ENCODE measurements at regions not wholly inside any gene's neighbourhood (a gene's known extent, or its start where the extent isn't known, plus 50 kb on each side); places are given as distances from the start of the nearest gene placed in this dataset.

DNA sequence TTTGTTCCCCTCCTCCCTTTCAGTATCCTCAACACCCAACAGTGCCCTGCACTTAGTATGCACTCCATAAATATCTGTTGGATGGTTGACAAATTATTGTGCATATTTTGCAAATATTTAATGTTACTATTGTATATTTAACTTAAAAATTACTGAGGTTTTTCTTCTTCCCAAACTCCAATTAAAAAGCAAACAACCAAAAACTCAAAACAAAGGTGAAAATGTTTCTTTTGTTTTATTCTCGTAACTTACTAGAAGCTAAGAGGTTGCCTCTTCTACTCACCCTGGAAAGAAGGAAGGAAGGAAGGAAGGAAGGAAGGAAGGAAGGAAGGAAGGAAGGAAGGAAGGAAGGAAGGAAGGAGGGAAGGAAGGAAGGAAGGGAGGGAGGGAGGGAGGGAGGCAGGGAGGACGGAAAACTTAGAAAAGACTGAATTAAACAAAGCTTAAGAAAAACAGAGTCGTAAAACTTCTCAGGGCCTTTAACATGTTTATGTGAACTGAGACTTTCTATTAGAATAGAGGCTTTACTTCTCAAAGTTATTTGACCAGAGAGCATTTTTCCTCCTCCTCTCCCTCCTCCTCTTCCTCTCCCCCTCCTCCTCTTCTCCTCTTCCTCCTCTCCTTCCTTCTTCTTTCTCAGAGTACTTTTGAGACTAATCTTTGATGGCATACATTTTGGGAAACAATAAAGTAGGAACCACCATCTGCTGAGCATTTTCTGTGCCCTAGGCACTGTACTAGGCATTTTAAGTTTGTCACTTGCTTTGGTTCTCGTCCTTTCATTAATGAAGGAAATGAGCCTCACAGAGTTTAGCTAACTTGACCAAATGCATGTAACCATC is 396.6 kb upstream of the WWC1 start:
- no peaks in the 10 kb centered on the region for H3K36me3 Mint-ChIP-seq (ENCODE audit: low read depth)

DNA sequence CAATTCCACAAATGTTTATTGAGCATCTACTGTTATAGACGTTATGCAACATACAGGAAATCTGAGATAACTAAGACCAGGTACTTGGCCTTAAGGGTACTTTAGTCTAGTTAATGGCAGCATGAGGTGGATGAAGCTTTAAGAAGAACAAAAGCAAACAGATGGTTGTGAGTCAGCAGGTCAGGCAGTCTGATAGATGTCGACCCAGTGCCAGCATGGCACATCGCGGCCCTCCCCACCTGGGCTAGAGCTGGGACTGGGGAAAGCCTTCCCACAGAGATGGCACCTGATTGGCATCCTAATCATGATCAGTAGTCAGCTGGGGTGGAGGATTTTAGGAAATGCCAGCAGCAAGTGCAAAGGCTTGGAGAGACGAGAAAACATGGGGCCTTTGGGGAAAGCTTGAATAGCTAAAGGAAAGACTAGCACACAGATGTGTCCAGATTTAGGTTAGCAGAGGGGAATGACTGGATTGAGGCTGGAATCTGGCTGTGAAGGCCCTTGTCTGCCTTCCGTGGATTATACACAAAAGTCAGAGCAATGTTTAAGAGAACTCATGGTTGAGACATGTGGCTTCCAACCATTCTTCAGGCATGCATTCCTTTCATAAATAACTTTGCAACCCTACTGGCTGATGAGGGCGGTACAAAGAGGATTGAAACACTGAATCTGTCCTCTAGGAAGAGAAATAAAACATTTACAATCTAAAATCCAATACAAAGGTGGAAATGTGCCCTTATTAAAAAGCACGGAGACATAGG is 395.4 kb upstream of the WWC1 start:
- DNase-seq (ENCODE audit: low spot score) = no peak
- no peaks in the 10 kb centered on the region for H3K9me3 Mint-ChIP-seq
- H3K4me1 Mint-ChIP-seq (ENCODE audit: low read depth) = no peaks in the 10 kb centered on the region
- no peaks in the 10 kb centered on the region for H3K36me3 Mint-ChIP-seq (ENCODE audit: low read depth)
- no peak overlapping the region for H3K27ac Mint-ChIP-seq
- H3K4me3 Mint-ChIP-seq = no peak overlapping the region
- no peaks in the 10 kb centered on the region for H3K27me3 Mint-ChIP-seq (ENCODE audit: low read depth)

More for the DNA sequence above, 396.6 kb upstream of the WWC1 start:
- no peaks in the 10 kb centered on the region for H3K9me3 Mint-ChIP-seq
- H3K4me3 Mint-ChIP-seq = no peak overlapping the region
- H3K27me3 Mint-ChIP-seq (ENCODE audit: low read depth) = no peaks in the 10 kb centered on the region
- no peak for DNase-seq (ENCODE audit: low spot score)
- H3K27ac Mint-ChIP-seq = no peak overlapping the region
- H3K4me1 Mint-ChIP-seq (ENCODE audit: low read depth) = no peaks in the 10 kb centered on the region

DNA sequence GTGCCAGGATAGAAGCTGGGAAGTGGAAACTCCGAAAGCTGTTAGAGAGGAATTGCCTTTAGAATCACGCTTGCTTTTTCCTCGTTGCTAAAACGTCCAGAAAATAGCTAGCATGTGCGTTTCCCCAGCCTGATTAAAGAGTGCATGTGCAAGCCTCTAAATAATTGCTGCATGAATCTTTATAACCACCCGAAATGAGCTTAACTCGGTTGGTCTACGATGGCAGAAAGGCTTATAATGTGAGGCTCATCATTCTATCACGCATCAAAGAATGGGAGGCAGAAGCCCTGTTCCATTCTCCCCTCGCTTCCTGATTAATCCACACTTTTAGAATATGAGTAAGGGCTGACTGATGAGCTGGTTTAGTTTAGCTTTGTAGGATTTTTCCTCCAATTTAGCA is 394.6 kb upstream of the WWC1 start:
- H3K4me3 Mint-ChIP-seq = no peak overlapping the region
- no peaks in the 10 kb centered on the region for H3K9me3 Mint-ChIP-seq
- H3K4me1 Mint-ChIP-seq (ENCODE audit: low read depth) = no peaks in the 10 kb centered on the region

DNA sequence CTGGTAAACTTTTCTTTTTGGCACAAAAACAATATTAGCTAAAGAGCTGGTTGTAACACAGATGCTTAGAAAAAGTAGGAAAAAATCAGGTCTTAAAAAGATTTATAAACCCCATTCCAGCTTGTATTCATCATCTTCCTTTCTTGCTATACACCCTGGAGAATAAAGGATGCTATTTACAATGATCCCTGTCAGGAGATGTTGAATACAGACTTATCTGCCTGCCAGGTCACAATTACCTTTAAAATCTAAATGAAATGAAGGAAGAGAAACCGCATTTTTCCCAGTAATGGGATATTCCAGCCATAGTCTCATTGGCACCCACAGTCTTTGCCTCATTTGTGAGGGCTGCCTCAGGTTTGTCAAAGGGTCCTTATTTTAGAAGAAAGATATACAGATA is 394.1 kb upstream of the WWC1 start:
- Mint-ChIP-seq H3K9me3 (no peaks in the 10 kb centered on the region), H3K36me3 (ENCODE audit: low read depth) (no peaks in the 10 kb centered on the region), H3K27ac (no peak overlapping the region), H3K4me3 (no peak overlapping the region), H3K27me3 (ENCODE audit: low read depth) (no peaks in the 10 kb centered on the region), H3K4me1 (ENCODE audit: low read depth) (no peaks in the 10 kb centered on the region)
- no peak for DNase-seq (ENCODE audit: low spot score)

More for the DNA sequence above, 394.6 kb upstream of the WWC1 start:
- Mint-ChIP-seq H3K27me3 (ENCODE audit: low read depth) (no peaks in the 10 kb centered on the region), H3K27ac (no peak overlapping the region), H3K36me3 (ENCODE audit: low read depth) (no peaks in the 10 kb centered on the region)
- no peak for DNase-seq (ENCODE audit: low spot score)

DNA sequence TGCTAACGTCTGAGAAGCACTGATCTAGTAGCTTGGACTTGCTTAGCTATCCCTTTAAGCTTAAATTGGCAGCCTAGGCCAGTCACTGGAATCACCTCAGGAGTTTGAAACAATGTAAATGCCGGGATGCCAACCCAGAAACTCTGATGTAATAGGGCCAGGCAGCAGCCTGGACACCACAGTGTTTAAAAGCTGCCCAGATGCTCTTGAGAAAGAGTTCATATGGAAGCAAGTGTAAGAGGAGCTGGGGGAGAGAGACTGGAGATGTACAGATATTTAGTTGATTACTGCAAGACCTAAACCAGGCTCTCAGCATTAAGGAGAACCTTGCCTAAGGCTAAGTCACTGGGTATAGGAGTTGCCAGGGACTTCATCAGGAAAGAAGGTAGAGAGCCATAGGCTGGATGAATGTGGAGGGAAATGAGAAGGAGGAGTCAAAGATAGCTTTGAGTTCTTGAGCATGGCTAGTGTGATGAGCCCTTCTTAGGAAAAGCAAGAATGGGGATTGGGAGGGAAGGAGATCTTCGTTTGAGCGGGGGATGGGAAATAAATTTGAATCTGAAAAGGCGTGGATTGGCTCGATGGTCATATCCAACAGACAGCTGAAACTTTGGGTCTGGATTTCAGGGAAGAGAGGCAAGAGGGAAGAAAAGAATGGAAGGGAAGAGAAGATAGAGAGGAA is 392.9 kb upstream of the WWC1 start:
- Mint-ChIP-seq H3K4me1 (ENCODE audit: low read depth) (no peaks in the 10 kb centered on the region), H3K27ac (no peak overlapping the region), H3K27me3 (ENCODE audit: low read depth) (no peaks in the 10 kb centered on the region), H3K36me3 (ENCODE audit: low read depth) (no peaks in the 10 kb centered on the region), H3K9me3 (no peaks in the 10 kb centered on the region), H3K4me3 (no peak overlapping the region)
- DNase-seq (ENCODE audit: low spot score) = no peak

DNA sequence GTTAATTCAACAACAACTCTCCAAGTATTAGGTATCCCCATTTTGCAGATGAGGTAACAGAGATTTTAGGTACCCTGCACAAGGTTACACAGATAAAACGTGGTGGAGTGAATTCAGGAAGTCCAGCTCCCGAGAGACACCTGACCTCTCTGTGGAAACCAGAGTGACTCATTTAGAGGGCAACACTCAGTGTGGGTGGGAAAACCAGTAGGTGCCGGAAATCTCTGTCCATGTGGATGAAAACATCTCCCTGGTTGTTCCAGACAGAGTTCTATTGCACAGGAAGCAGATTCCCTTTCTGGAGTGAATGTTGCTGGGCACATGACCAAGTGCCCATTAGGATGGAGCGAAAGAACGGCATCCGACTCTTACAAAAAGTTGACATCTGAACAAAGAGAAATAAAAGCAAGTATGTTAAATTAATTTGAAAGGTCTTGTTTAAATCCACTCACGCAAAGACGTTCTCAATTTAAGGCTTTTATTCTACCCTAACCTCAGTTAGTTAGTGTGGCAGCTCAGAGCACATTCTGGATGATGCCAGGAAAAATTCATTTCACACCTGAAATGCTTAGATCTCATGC is 391.9 kb upstream of the WWC1 start:
- Mint-ChIP-seq H3K9me3 (no peaks in the 10 kb centered on the region), H3K36me3 (ENCODE audit: low read depth) (no peaks in the 10 kb centered on the region), H3K27ac (no peak overlapping the region), H3K4me3 (no peak overlapping the region), H3K27me3 (ENCODE audit: low read depth) (no peaks in the 10 kb centered on the region), H3K4me1 (ENCODE audit: low read depth) (no peaks in the 10 kb centered on the region)
- no peak for DNase-seq (ENCODE audit: low spot score)

DNA sequence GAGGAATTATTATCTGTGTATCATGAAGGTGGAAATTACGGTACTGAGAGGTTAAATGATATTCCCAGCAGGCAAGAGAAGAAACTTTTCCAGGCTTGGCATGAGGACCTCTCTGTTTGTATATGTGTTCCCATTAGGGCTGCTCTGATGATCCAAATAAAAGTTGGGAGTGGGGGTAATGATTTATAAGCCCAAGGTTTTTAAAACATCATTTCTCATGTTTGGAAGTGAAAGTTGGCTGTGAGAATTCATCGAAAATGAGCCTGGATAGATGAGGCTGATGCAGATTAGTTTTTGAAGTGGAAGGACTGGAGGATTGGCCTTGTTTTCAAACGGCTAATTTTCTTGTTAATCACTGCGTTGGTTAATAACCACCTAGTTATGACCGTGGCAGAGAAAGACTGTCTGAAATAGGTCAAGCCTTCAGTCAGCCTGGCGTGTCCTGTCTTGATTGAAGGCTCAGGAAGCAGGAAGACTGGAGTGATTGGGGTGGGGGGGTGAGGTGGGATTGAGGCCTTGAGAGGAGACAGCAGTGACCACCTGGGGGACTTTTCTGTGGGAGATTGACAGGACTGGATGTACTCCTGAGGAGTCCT is 391.0 kb upstream of the WWC1 start:
- no peak for DNase-seq (ENCODE audit: low spot score)
- no peaks in the 10 kb centered on the region for H3K27me3 Mint-ChIP-seq (ENCODE audit: low read depth)
- H3K36me3 Mint-ChIP-seq (ENCODE audit: low read depth) = no peaks in the 10 kb centered on the region
- no peak overlapping the region for H3K4me3 Mint-ChIP-seq
- no peaks in the 10 kb centered on the region for H3K4me1 Mint-ChIP-seq (ENCODE audit: low read depth)
- H3K27ac Mint-ChIP-seq = no peak overlapping the region
- H3K9me3 Mint-ChIP-seq = no peaks in the 10 kb centered on the region

DNA sequence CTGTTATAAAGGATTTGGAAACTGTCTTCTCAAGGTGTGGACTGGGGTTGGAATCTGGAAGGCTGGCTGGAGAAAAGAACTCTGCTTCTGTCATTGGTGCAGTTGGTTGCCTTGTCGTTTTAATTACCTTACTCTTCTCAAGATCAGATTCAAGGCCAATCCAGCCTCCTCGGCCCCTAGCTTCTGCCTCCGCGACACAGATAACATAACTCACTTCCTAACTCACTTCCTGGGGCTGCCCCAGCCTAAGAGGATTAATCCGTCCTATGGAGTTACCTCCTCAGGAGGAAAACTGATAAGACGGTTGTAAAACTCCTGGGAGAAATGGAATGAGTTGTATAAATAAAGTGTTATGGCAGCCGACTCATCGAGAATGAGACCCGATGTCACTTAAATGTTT is 389.1 kb upstream of the WWC1 start:
- no peaks in the 10 kb centered on the region for H3K4me1 Mint-ChIP-seq (ENCODE audit: low read depth)
- H3K36me3 Mint-ChIP-seq (ENCODE audit: low read depth) = no peaks in the 10 kb centered on the region
- no peaks in the 10 kb centered on the region for H3K9me3 Mint-ChIP-seq
- H3K4me3 Mint-ChIP-seq = no peak overlapping the region
- H3K27ac Mint-ChIP-seq = no peak overlapping the region
- no peak for DNase-seq (ENCODE audit: low spot score)
- H3K27me3 Mint-ChIP-seq (ENCODE audit: low read depth) = no peaks in the 10 kb centered on the region

DNA sequence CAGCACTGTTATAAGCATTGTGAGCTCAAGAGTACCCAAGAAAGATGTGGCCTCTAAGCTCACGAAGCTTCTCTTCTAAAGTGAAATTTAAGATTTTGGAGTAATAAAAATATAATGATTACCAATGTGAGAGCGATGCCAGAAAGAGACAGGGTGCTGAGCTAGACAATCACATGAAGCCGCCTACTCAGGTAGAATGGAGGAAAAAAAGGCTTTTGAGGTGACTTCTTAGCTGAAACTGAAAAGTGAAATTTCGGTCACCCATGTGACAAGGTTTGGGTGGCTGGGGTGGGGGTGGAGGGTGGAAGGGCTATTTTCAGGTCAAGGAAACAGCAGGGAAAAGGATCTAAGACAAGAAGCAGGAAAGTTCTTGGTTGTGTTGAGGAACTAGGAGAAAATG is 388.2 kb upstream of the WWC1 start:
- Mint-ChIP-seq H3K27me3 (ENCODE audit: low read depth) (no peaks in the 10 kb centered on the region), H3K27ac (no peak overlapping the region), H3K4me3 (no peak overlapping the region), H3K4me1 (ENCODE audit: low read depth) (no peaks in the 10 kb centered on the region), H3K36me3 (ENCODE audit: low read depth) (no peaks in the 10 kb centered on the region), H3K9me3 (no peaks in the 10 kb centered on the region)
- no peak for DNase-seq (ENCODE audit: low spot score)

DNA sequence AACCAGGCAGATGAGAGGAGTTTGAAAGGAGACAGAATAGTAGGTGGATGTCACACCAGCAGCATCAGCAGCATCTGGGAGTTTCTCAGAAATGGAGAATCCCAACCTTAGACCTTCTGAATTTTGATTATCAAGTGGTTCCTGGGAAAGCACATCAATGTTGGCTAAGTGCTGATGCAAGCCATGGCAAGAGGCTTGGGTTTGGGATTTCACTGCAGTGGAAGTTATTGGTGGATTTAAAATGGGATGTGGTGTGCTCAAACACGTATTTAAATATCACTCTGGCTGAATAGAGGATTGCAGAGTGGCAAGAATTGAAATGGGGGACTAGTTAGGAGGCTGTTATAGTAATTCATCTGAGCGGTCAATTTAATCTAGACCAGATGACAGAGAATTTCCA is 387.8 kb upstream of the WWC1 start:
- no peaks in the 10 kb centered on the region for H3K4me1 Mint-ChIP-seq (ENCODE audit: low read depth)

DNA sequence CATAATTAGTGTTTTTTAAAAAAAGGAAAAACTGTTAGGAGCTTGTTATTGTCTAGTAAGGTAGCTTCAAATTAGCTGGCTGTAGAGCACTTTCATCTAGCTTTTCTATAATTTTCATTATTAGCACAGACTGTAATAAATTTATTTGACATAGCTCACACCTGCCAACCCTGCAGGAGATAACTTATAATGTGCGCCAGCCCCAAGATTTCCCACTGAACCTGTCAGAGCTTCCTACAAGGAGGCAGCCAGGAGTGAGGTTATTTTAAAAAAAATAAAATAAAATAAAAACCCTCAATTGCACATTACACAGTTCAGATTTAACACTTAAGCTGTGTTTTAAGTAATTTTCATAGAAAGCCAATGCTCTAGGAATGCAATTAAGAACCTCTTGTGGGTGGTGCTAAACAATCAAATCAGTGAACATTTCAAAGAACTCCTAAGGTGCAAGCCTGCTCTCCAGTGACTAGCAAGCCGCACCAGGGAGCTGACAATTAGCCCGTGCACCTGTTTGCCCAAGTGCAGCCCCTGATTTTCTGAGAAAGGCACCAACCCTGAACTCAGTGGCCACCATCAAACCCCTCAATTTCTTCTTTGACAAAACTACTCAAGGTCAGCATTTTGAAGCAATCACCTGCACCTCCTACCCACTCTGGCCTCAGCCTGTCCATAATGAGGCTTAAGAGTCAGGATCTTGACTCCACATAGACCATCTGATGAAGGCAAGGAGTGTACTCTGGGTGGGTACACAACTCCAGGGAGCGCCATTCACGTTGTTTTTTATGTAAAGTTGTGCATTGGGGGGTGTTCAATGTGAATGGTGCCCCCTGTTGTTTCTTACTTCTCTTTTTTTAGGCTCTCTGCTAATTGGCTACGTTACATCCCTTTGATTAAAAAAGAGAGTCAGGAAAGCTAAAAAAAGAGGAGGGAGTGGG is 385.3 kb upstream of the WWC1 start:
- Mint-ChIP-seq H3K27ac (no peak overlapping the region), H3K36me3 (ENCODE audit: low read depth) (no peaks in the 10 kb centered on the region), H3K27me3 (ENCODE audit: low read depth) (no peaks in the 10 kb centered on the region), H3K4me3 (no peak overlapping the region), H3K4me1 (ENCODE audit: low read depth) (no peaks in the 10 kb centered on the region), H3K9me3 (no peaks in the 10 kb centered on the region)
- DNase-seq (ENCODE audit: low spot score) = no peak

More for the DNA sequence above, 387.8 kb upstream of the WWC1 start:
- no peak for DNase-seq (ENCODE audit: low spot score)
- no peaks in the 10 kb centered on the region for H3K36me3 Mint-ChIP-seq (ENCODE audit: low read depth)
- H3K9me3 Mint-ChIP-seq = no peaks in the 10 kb centered on the region
- no peak overlapping the region for H3K27ac Mint-ChIP-seq
- H3K4me3 Mint-ChIP-seq = no peak overlapping the region
- H3K27me3 Mint-ChIP-seq (ENCODE audit: low read depth) = no peaks in the 10 kb centered on the region

DNA sequence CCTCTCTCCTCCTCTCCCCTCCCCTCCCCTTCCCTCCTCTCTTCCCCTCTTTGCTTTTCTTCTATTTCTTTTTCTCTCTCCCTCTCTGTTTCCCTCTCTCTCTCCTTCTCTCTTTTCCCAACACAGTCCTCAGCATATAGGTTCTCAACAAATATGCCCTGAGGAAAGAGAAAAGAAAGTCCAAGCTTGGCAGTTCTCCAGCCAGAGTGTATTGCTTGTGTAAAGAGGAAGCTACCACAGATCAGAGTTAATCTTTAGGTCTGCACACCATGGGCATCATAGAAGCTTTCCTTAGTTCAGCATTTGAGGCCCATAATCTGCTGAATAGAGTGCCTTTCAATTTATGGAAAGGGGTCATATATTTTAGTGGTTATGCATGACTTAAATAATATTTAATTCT is 382.8 kb upstream of the WWC1 start:
- Mint-ChIP-seq H3K27ac (no peak overlapping the region), H3K4me3 (no peak overlapping the region), H3K9me3 (no peaks in the 10 kb centered on the region), H3K4me1 (ENCODE audit: low read depth) (no peaks in the 10 kb centered on the region), H3K27me3 (ENCODE audit: low read depth) (no peaks in the 10 kb centered on the region), H3K36me3 (ENCODE audit: low read depth) (no peaks in the 10 kb centered on the region)
- no peak for DNase-seq (ENCODE audit: low spot score)
